SU-DHL-6 (cell line): ENCODE measurements at regions not wholly inside any gene's neighbourhood (a gene's known extent, or its start where the extent isn't known, plus 50 kb on each side); places are given as distances from the start of the nearest gene placed in this dataset.

ENCODE experiments used
- H2AFZ ChIP-seq: fragments of 200-600 bp; sonication (generic); 2 replicates; pipeline ENCODE4 v1.6.1; 2014; ENCODE audit warnings: low read depth, mild to moderate bottlenecking, moderate library complexity, mixed read lengths, antibody characterized with exemption, low read length; ENCODE audit not compliant: severe bottlenecking
- H3F3A ChIP-seq: fragments of 200-600 bp; shearing (Covaris generic); 2 replicates; pipeline ENCODE4 v1.6.0; 2016; ENCODE audit warnings: antibody characterized with exemption, mild to moderate bottlenecking; ENCODE audit not compliant: insufficient read depth
- H3K27ac ChIP-seq: fragments of 200-600 bp; sonication (generic); 2 replicates; pipeline ENCODE4 v1.5.1; 2016; ENCODE audit warnings: low read depth, mild to moderate bottlenecking, low read length, moderate library complexity, mixed read lengths
- H3K27me3 ChIP-seq: fragments of 200-600 bp; sonication (generic), shearing (Covaris generic); 2 replicates; pipeline ENCODE4 v1.6.0; 2014; ENCODE audit warnings: mild to moderate bottlenecking, low read length
- H3K36me3 ChIP-seq: fragments of 200-600 bp; sonication (generic); 2 replicates; pipeline ENCODE4 v1.6.1; 2014; ENCODE audit warnings: mild to moderate bottlenecking, low read length, mixed read lengths
- H3K4me2 ChIP-seq: fragments of 300-600, 200-600 bp; shearing (Covaris generic), sonication (generic); 2 replicates; pipeline ENCODE4 v1.6.0; 2014; ENCODE audit warnings: low read length, low read depth, mild to moderate bottlenecking; ENCODE audit not compliant: poor library complexity, severe bottlenecking
- H3K4me3 ChIP-seq: fragments of 200-600 bp; sonication (generic); 2 replicates; pipeline ENCODE4 v1.5.1; 2014; ENCODE audit warnings: antibody characterized with exemption, low read length, mild to moderate bottlenecking, mixed read lengths; ENCODE audit not compliant: insufficient read depth, poor library complexity, severe bottlenecking
- H3K79me2 ChIP-seq: fragments of 200-600 bp; sonication (generic); 2 replicates; pipeline ENCODE4 v1.6.1; 2014; ENCODE audit warnings: mild to moderate bottlenecking, low read length, moderate library complexity; ENCODE audit not compliant: insufficient read depth
- H3K9ac ChIP-seq: fragments of 200-600 bp; sonication (generic); 2 replicates; pipeline ENCODE4 v1.7.0; 2014; ENCODE audit warnings: mild to moderate bottlenecking, low read length
- H3K9me2 ChIP-seq: fragments of 200-600 bp; sonication (generic); replicated peaks from 2 replicates; pipeline ENCODE4 v1.6.1; 2014; ENCODE audit warnings: low read length; ENCODE audit not compliant: insufficient read depth
- H3K9me3 ChIP-seq: fragments of 200-600 bp; sonication (generic); 2 replicates; pipeline ENCODE4 v1.6.1; 2014; ENCODE audit warnings: low read length, mixed read lengths; ENCODE audit not compliant: insufficient read depth
- H4K20me1 ChIP-seq: fragments of 200-600 bp; sonication (generic); 2 replicates; pipeline ENCODE4 v1.6.1; 2014; ENCODE audit warnings: low read depth, mild to moderate bottlenecking, antibody characterized with exemption, low read length, moderate library complexity, mixed read lengths
- CTCF ChIP-seq: fragments of 200-600 bp; sonication (generic); IDR thresholded peaks from one replicate; pipeline ENCODE4 v1.5.1; 2017; ENCODE audit warnings: antibody characterized with exemption, mild to moderate bottlenecking, low read length, moderate library complexity; ENCODE audit not compliant: insufficient read depth, poor library complexity, severe bottlenecking
- EZH2phosphoT487 ChIP-seq: fragments of 200-600 bp; sonication (generic), shearing (Covaris generic); conservative IDR thresholded peaks from 2 replicates; pipeline ENCODE4 v1.6.1; 2018; ENCODE audit warnings: mild to moderate bottlenecking, antibody characterized with exemption, low read length, moderate library complexity, mixed read lengths

GRCh38 chr14:42163136-42163535 lies 556.5 kb downstream of the LRFN5 start:
- H3K9me2 ChIP-seq: no peaks in the 10 kb centered on the region
- H3F3A ChIP-seq: no peaks in the 10 kb centered on the region
- no peaks in the 10 kb centered on the region for H3K27me3 ChIP-seq
- no peaks in the 10 kb centered on the region for H3K79me2 ChIP-seq
- H4K20me1 ChIP-seq: no peaks in the 10 kb centered on the region
- no peak overlapping the region for H3K4me3 ChIP-seq
- no peak overlapping the region for H3K9ac ChIP-seq
- no peak for TF ChIP-seq EZH2phosphoT487
- no peak for TF ChIP-seq CTCF
- no peak overlapping the region for H3K27ac ChIP-seq
- H3K9me3 ChIP-seq: no peaks in the 10 kb centered on the region
- H2AFZ ChIP-seq: no peak overlapping the region
- H3K4me2 ChIP-seq: no peak overlapping the region
- H3K36me3 ChIP-seq: no peaks in the 10 kb centered on the region

DNA sequence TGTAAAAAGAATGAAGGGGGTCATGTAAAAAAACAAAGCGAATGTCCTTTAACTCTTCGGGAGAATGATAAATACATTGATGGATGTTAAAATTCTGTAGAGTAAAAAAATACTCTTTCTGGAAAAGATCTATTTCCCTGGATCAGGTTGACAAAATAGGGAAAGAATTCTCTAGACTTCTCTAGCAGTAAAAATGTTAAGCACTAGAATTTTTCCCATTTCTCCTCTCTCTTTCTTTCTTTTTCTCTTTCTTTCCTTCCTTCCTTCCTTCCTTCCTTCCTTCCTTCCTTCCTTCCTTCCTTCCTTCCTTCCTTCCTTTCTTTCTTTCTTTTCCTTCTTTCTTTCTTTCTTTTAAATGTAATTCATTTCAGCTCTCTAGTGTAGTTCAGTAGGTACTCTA lies 552.5 kb downstream of the LRFN5 start:
- H4K20me1 ChIP-seq: no peaks in the 10 kb centered on the region

DNA sequence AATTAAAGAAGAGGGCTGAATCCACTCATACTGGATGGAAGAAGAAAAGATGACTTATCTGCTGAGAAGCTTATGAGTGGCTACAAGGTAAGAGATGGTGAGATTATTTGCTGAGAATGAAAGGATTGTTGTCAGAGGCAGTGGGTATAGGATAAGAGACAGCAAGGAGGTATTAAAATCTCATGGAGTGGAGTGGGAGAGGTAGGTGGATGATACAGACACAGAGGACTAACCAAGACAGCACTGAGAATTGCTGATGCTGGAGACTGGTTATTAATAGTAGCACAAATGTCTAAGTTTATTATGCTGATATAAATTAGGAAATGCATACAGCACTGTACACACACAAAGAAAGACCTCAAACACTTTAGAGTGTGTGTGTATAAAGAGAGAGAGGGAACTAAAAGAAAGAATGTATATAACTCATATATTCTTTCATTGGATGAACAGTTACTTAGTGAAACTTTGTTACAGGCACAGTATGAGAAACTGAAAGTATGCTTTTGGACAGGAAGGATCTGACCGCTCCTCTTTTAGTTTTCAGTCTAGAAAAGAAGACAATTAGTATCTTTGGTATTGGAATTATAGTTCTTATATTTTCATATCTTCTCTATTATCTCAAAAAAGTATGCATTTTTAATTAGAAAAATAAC lies 543.1 kb downstream of the LRFN5 start:
- Histone ChIP-seq H2AFZ (peak overlapping the region; percentile 43), H3K9me2 (no peaks in the 10 kb centered on the region), H3K4me3 (no peak overlapping the region), H3K27ac (no peak overlapping the region), H3K4me2 (peak overlapping the region; percentile 44), H3K27me3 (no peaks in the 10 kb centered on the region), H3K9ac (no peak overlapping the region), H3K9me3 (no peaks in the 10 kb centered on the region), H3F3A (no peaks in the 10 kb centered on the region), H3K79me2 (no peaks in the 10 kb centered on the region), H3K36me3 (no peaks in the 10 kb centered on the region), H4K20me1 (no peaks in the 10 kb centered on the region)
- TF ChIP-seq EZH2phosphoT487: no peak
- TF ChIP-seq CTCF: no peak

More for the DNA sequence above, 552.5 kb downstream of the LRFN5 start:
- Histone ChIP-seq H3K9me3 (no peaks in the 10 kb centered on the region), H3K9ac (no peak overlapping the region), H3K4me2 (no peak overlapping the region), H3F3A (no peaks in the 10 kb centered on the region), H3K27me3 (no peaks in the 10 kb centered on the region), H2AFZ (peak overlapping the region; percentile 19), H3K79me2 (no peaks in the 10 kb centered on the region), H3K27ac (no peak overlapping the region), H3K36me3 (no peaks in the 10 kb centered on the region), H3K4me3 (no peak overlapping the region), H3K9me2 (no peaks in the 10 kb centered on the region)
- TF ChIP-seq CTCF: no peak
